ENCODE measurements at regions not wholly inside any gene's neighbourhood (a gene's known extent, or its start where the extent isn't known, plus 50 kb on each side); places are given as distances from the start of the nearest gene placed in this dataset.

DNA sequence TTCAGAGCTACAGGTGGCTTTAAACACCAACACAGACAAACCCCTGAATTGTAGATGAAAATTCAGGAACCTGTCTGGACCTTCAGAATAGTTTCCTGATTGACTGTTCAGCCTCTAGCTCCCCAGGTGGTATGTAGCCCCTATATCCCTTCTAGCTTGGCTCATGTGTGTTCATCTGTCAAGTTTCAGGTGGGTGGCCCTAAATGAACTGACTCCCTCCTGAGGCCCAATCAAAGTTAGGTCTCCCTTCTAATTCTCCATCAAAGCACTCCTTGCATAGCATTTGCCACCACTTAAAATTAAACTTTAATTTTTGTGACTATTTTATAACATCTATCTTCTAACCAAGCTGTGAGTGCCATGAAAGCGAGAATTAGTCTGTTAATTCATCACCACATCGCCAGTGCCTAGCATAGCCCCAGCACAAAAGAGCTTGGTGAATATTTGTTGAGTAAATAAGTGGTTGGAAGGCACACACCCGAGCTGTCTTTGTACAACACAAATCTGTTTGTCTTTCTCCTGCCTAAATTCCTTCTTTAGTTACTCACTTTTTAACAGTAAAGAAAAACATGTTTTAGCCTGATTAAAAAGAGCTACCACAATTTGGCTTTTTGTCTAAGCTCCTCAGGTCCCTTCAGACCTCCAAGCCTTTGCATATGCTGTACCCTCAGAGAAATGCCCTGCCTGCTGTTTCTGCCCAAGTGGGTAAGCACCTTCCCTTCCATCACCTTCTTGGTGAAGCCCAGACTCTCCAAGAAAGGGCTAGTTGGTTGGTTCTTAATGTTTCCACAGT, 138.1 kb upstream of the HMHB1 start:
- no peak overlapping the region for H3K4me3 ChIP-seq (ENCODE audit: low read depth, low read length)
- no peak for DNase-seq (ENCODE audit: low read depth)
- TF ChIP-seq CTCF (IDR thresholded peaks at IDR 0.05; ENCODE audit: insufficient read depth, low read depth, low read length, missing control alignments) = no peak

DNA sequence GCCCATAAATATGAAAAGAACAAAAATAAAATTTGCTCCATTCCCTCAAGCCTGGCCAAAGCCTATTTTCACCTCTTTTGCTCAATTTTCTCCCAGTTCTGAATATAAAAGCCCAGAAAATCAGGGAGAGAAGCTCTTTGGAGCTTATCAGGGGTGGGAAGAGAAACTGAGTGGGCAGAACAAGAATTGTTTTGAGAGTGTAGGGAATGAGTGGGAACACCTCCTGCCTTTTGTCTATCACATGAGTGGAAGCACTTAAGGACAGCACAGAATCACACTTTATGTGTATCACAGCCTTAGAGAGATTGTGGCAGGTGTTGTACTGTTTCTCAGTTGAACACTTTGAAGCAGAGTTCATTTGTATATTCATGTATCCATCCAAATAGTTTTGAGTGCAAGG, 139.2 kb upstream of the HMHB1 start:
- DNase-seq (ENCODE audit: low read depth) = no peak
- H3K4me3 ChIP-seq (ENCODE audit: low read depth, low read length) = no peak overlapping the region
- no peak for TF ChIP-seq CTCF (IDR thresholded peaks at IDR 0.05; ENCODE audit: insufficient read depth, low read depth, low read length, missing control alignments)

DNA sequence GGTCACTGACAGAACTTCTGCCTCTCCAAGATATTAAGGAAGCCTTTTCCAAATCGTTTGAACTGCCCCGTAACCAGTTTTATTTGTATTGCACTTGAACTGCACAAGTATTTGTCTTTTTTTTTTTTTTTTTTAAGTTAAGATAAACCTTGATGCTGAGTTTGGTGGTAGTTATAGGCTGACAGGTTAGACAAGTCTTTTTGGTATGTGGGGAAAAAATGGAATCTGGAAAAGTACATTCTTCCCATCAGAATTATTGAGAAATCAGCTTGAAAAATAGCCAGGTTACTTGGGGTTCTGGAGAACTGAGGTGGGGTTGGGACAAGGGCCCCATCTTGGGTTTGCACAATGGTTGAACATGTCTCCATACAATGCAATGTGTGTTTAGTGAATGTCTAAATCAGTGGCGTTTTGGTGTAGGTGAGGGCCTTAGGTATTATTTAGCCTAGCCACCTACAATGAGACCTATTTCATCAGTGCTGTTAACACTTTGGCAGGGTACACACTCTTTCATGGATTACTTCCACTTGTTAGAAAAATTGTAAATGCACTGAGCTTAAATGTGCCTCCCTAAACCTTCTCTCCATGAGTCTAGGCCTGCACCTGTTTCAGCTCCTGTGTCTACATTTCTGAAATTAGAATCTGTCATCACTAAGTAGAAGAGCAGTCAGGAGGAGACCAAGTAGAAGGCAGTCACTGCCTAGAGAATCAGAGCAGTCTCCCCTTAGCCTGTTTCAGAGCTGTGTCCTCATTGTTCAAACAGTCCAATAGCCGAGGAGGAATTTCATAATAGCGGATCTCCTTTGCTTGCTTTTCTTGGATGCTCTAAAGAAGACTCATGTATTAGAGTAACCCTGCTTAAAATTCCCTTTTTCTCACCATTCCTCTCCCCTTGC, 140.0 kb upstream of the HMHB1 start:
- TF ChIP-seq CTCF (IDR thresholded peaks at IDR 0.05; ENCODE audit: insufficient read depth, low read depth, low read length, missing control alignments) = no peak
- no peak overlapping the region for H3K4me3 ChIP-seq (ENCODE audit: low read depth, low read length)
- DNase-seq (ENCODE audit: low read depth) = no peak

DNA sequence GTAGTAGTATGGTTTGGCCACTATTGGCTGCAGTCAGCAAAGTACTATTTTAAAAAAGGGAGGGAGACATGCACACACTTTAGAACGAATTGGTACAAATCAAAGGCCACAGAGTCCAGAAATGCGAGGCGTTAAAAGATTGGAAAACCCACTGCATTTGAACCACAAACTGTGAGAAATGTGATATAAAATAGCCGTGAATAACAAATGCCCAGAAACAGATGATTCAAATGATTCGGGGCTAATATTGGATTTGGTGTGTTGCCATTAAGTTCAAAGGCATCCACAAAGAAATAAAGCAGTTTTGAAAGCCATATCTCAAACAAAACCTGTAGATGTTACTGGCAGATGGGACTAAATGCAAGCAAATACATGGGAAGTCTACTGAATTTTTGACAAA, 140.9 kb upstream of the HMHB1 start:
- no peak for DNase-seq (ENCODE audit: low read depth)
- H3K4me3 ChIP-seq (ENCODE audit: low read depth, low read length) = no peak overlapping the region
- no peak for TF ChIP-seq CTCF (IDR thresholded peaks at IDR 0.05; ENCODE audit: insufficient read depth, low read depth, low read length, missing control alignments)

- no peak overlapping the region for H3K4me3 ChIP-seq (ENCODE audit: low read depth, low read length)
- DNase-seq (ENCODE audit: low read depth) = no peak
Observed at GRCh38 chr5:143665866-143666265, 146.1 kb upstream of the HMHB1 start.

DNA sequence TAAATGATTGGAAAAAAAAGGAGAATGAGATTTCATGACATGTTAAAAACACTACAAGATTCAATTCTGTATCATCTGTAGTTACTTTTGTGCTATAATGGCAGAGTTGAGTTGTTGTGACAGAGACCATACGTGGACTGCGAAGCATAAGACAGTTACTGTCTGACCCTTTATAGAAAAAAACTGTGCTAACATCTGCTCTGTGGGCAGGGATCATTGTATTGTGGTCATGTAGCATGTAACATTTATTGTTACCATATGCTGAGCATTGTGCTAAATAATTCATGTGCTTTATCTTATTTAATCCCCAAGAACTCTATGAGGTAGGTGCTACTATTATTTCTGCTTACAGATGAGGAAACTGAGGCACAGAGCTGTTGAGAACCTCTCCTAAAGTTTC, 147.3 kb upstream of the HMHB1 start:
- no peak overlapping the region for H3K4me3 ChIP-seq (ENCODE audit: low read depth, low read length)
- no peak for DNase-seq (ENCODE audit: low read depth)
- TF ChIP-seq CTCF (IDR thresholded peaks at IDR 0.05; ENCODE audit: insufficient read depth, low read depth, low read length, missing control alignments) = no peak

More at GRCh38 chr5:143665866-143666265, 146.1 kb upstream of the HMHB1 start:
- TF ChIP-seq CTCF (IDR thresholded peaks at IDR 0.05; ENCODE audit: insufficient read depth, low read depth, low read length, missing control alignments) = no peak

Data from GM12865 (cell line).